OCI-LY7 (cell line): ENCODE measurements at regions not wholly inside any gene's neighbourhood (a gene's known extent, or its start where the extent isn't known, plus 50 kb on each side); places are given as distances from the start of the nearest gene placed in this dataset.

ENCODE experiments used
- BruUV-seq: library from RNA; stranded (reverse); fragments of 400-500 nt; replicated peaks from 2 replicates; lab custom pipeline; 2021; lab: Mats Ljungman, UMichigan
- CTCF ChIA-PET: fragments of 300-600 bp; sonication (Branson Sonifier 250); formaldehyde crosslinking; loops from one replicate; lab custom pipeline; 2022; ENCODE audit warnings: antibody characterized with exemption; ENCODE audit not compliant: unreplicated experiment; lab: Charles Lee
- POLR2A ChIA-PET: fragments of 300-600 bp; sonication (Branson Sonifier 250); formaldehyde crosslinking; loops from one replicate; lab custom pipeline; 2022; ENCODE audit warnings: antibody characterized with exemption; lab: Charles Lee
- DNase-seq: peaks from one replicate; pipeline ENCODE4 v3.0.0-alpha.2; 2015; ENCODE audit warnings: low spot score
- H2AFZ ChIP-seq: fragments of 200-600 bp; sonication (generic), shearing (Covaris generic); 2 replicates; pipeline ENCODE4 v1.6.1; 2014; ENCODE audit warnings: mild to moderate bottlenecking, antibody characterized with exemption, low read length, moderate library complexity
- H3K27ac ChIP-seq: fragments of 200-600 bp; sonication (generic); 2 replicates; pipeline ENCODE4 v1.5.1; 2014; ENCODE audit warnings: mixed run types, low read depth, mild to moderate bottlenecking, moderate library complexity, low read length, inconsistent platforms; ENCODE audit not compliant: poor library complexity, severe bottlenecking
- H3K36me3 ChIP-seq: fragments of 200-600 bp; sonication (generic); 2 replicates; pipeline ENCODE4 v1.6.1; 2014; ENCODE audit warnings: mild to moderate bottlenecking, antibody characterized with exemption, low read length, moderate library complexity, mixed read lengths; ENCODE audit not compliant: insufficient read depth
- H3K4me1 ChIP-seq: fragments of 200-600 bp; sonication (generic); 2 replicates; pipeline ENCODE4 v1.5.1; 2014; ENCODE audit warnings: mild to moderate bottlenecking, low read length; ENCODE audit not compliant: insufficient read depth, poor library complexity, severe bottlenecking
- H3K4me2 ChIP-seq: fragments of 200-600 bp; sonication (generic); 2 replicates; pipeline ENCODE4 v1.6.1; 2014; ENCODE audit warnings: mild to moderate bottlenecking, low read length
- H3K4me3 ChIP-seq: fragments of 200-600 bp; sonication (generic); 2 replicates; pipeline ENCODE4 v1.5.1; 2014; ENCODE audit warnings: mild to moderate bottlenecking, low read depth, low read length; ENCODE audit not compliant: poor library complexity, severe bottlenecking
- H3K79me2 ChIP-seq: fragments of 200-600 bp; sonication (generic); 2 replicates; pipeline ENCODE4 v1.6.1; 2016; ENCODE audit warnings: low read depth, mild to moderate bottlenecking, low read length, moderate library complexity, mixed read lengths; ENCODE audit not compliant: insufficient read depth
- H3K9me2 ChIP-seq: fragments of 200-600 bp; sonication (generic); 2 replicates; pipeline ENCODE4 v1.6.1; 2016; ENCODE audit warnings: mild to moderate bottlenecking, low read length, mixed read lengths; ENCODE audit not compliant: insufficient read depth
- H3K9me3 ChIP-seq: fragments of 200-600 bp; sonication (generic); 2 replicates; pipeline ENCODE4 v1.6.1; 2014; ENCODE audit warnings: mild to moderate bottlenecking, mixed run types, low read length, mixed read lengths
- H4K20me1 ChIP-seq: fragments of 200-600 bp; sonication (generic); 2 replicates; pipeline ENCODE4 v1.6.1; 2014; ENCODE audit warnings: mild to moderate bottlenecking, antibody characterized with exemption, low read length, moderate library complexity, mixed read lengths; ENCODE audit not compliant: insufficient read depth
- EZH2phosphoT487 ChIP-seq: fragments of 200-600 bp; sonication (generic); IDR thresholded peaks from 2 replicates; pipeline ENCODE4 v1.6.1; 2018; ENCODE audit warnings: low read depth, borderline replicate concordance, mild to moderate bottlenecking, mixed run types, antibody characterized with exemption, low read length, moderate library complexity, mixed read lengths
- intact Hi-C: fragments of 100-400 bp; cut with micrococcal nuclease; formaldehyde crosslinking; loops from one replicate; pipeline ENCODE4 v1.10.0; 2022; ENCODE audit not compliant: unreplicated experiment
- TF ChIP-seq, protein P1 (sequence below): fragments of 200-600 bp; sonication (generic); conservative IDR thresholded peaks from 2 replicates; pipeline ENCODE4 v1.5.1; 2014; ENCODE audit warnings: mild to moderate bottlenecking, antibody characterized with exemption, low read length, moderate library complexity, mixed read lengths

DNA sequence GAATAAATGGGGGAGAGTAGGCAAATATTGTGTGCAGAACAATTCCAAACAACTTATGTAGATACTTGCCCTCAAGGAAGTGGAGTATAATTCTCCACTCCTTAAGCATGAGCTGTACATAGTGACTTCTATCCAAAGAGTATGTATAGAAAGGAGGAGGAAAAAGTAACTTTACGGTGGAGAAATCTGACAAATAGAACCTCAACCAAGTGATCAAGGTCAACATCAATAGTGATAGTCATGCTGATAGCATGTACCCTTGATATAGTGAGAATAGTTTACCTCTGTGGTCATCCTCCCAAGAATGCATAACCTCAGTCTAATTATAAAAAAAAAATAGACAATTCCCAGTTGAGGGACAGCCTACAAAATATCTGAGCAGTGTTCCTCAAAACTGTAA lies 89.1 kb upstream of the NANOS1 start:
- H3K79me2 ChIP-seq, result no peaks in the 10 kb centered on the region
- POLR2A ChIA-PET, result interaction anchor here (0.6 kb wide), 1 partner anchor 626 kb away, joined by 4 read pairs; no protein-coding TSS in a partner anchor

GRCh38 chr10:118943253-118943652 lies 86.3 kb upstream of the NANOS1 start:
- TF ChIP-seq EZH2phosphoT487, result no peak
- TF ChIP-seq, protein P1, sequence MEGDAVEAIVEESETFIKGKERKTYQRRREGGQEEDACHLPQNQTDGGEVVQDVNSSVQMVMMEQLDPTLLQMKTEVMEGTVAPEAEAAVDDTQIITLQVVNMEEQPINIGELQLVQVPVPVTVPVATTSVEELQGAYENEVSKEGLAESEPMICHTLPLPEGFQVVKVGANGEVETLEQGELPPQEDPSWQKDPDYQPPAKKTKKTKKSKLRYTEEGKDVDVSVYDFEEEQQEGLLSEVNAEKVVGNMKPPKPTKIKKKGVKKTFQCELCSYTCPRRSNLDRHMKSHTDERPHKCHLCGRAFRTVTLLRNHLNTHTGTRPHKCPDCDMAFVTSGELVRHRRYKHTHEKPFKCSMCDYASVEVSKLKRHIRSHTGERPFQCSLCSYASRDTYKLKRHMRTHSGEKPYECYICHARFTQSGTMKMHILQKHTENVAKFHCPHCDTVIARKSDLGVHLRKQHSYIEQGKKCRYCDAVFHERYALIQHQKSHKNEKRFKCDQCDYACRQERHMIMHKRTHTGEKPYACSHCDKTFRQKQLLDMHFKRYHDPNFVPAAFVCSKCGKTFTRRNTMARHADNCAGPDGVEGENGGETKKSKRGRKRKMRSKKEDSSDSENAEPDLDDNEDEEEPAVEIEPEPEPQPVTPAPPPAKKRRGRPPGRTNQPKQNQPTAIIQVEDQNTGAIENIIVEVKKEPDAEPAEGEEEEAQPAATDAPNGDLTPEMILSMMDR, result no peak
- no peak for DNase-seq
- ChIA-PET CTCF (no interaction called here), POLR2A (no interaction called here)
- Histone ChIP-seq H3K9me3 (no peaks in the 10 kb centered on the region), H3K79me2 (no peaks in the 10 kb centered on the region), H3K27ac (no peak overlapping the region), H3K4me3 (no peak overlapping the region), H3K4me2 (no peak overlapping the region), H4K20me1 (no peaks in the 10 kb centered on the region), H3K4me1 (no peaks in the 10 kb centered on the region), H2AFZ (no peak overlapping the region), H3K9me2 (no peaks in the 10 kb centered on the region), H3K36me3 (no peaks in the 10 kb centered on the region)
- intact Hi-C loops, result no loop called here
- BruUV-seq, result no TSS peak

More for the DNA sequence above, 89.1 kb upstream of the NANOS1 start:
- no peaks in the 10 kb centered on the region for H3K9me2 ChIP-seq
- no peak overlapping the region for H3K4me3 ChIP-seq
- intact Hi-C loops, result no loop called here
- TF ChIP-seq EZH2phosphoT487, result no peak
- TF ChIP-seq, protein P1, result no peak
- CTCF ChIA-PET, result no interaction called here
- DNase-seq, result no peak
- no TSS peak for BruUV-seq
- no peak overlapping the region for H3K27ac ChIP-seq
- H2AFZ ChIP-seq, result no peak overlapping the region
- no peaks in the 10 kb centered on the region for H3K4me1 ChIP-seq
- H3K36me3 ChIP-seq, result no peaks in the 10 kb centered on the region
- no peaks in the 10 kb centered on the region for H3K9me3 ChIP-seq
- H3K4me2 ChIP-seq, result no peak overlapping the region
- H4K20me1 ChIP-seq, result no peaks in the 10 kb centered on the region

- H3K9me3 ChIP-seq, result no peaks in the 10 kb centered on the region
- H3K27ac ChIP-seq, result no peak overlapping the region
- TF ChIP-seq, protein P1, result no peak
- TF ChIP-seq EZH2phosphoT487, result no peak
- no peak overlapping the region for H3K4me3 ChIP-seq
- ChIA-PET POLR2A (no interaction called here), CTCF (no interaction called here)
- H3K79me2 ChIP-seq, result no peaks in the 10 kb centered on the region
- no peak for DNase-seq
- no peaks in the 10 kb centered on the region for H4K20me1 ChIP-seq
- H3K36me3 ChIP-seq, result no peaks in the 10 kb centered on the region
- H2AFZ ChIP-seq, result no peak overlapping the region
- intact Hi-C loops, result no loop called here
- no peaks in the 10 kb centered on the region for H3K4me1 ChIP-seq
- no TSS peak for BruUV-seq
- H3K9me2 ChIP-seq, result no peaks in the 10 kb centered on the region
- no peak overlapping the region for H3K4me2 ChIP-seq
These were observed 84.4 kb upstream of the NANOS1 start for GRCh38 chr10:118944959-118945633.
